ENCODE measurements at regions not wholly inside any gene's neighbourhood (a gene's known extent, or its start where the extent isn't known, plus 50 kb on each side); places are given as distances from the start of the nearest gene placed in this dataset.

GRCh38 chr4:156553659-156554058 lies 417.9 kb downstream of the PDGFC start:
- TF ChIP-seq TAF1 (IDR thresholded peaks at IDR 0.05; ENCODE audit: low read depth) (no peak), ZBTB7A (IDR thresholded peaks at IDR 0.05; ENCODE audit: low read depth) (no peak)

DNA sequence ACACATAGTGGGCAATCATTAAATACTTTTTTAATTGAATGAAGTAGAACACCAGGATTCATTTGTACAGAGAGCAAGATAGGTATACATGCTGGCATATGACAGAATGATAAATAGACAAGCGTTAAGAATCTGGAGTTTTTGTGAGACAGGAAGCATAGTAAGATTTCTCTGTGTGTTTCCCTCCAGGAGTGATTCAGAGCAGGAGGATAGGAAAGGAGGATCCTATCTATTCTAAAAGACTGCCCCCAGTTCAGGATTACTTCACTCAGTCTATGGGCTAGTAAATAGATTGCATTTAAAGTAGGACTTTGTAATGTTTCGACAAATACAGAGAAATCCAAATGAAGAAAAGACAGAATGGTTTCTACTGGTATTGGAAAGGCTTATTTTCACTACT lies 423.7 kb downstream of the PDGFC start:
- TF ChIP-seq MAX (IDR thresholded peaks at IDR 0.05) (no peak), TAF1 (IDR thresholded peaks at IDR 0.05; ENCODE audit: low read depth) (no peak), USF1 (IDR thresholded peaks at IDR 0.05) (no peak), YY1 (IDR thresholded peaks at IDR 0.05; ENCODE audit: low read depth) (no peak), EP300 (IDR thresholded peaks at IDR 0.05; ENCODE audit: borderline replicate concordance) (no peak), EGR1 (IDR thresholded peaks at IDR 0.05) (no peak), TCF12 (IDR thresholded peaks at IDR 0.05; ENCODE audit: low read depth) (no peak), FOXM1 (IDR thresholded peaks at IDR 0.05; ENCODE audit: borderline replicate concordance, low read depth) (no peak), CREB1 (IDR thresholded peaks at IDR 0.05; ENCODE audit: low read depth) (no peak), ZBTB7A (IDR thresholded peaks at IDR 0.05; ENCODE audit: low read depth) (no peak), RAD21 (IDR thresholded peaks at IDR 0.05; ENCODE audit: low read depth) (no peak), NFIC (IDR thresholded peaks at IDR 0.05) (no peak), TEAD4 (IDR thresholded peaks at IDR 0.05) (no peak), CEBPB (IDR thresholded peaks at IDR 0.05) (no peak)
- TF ChIP-seq, protein P1, sequence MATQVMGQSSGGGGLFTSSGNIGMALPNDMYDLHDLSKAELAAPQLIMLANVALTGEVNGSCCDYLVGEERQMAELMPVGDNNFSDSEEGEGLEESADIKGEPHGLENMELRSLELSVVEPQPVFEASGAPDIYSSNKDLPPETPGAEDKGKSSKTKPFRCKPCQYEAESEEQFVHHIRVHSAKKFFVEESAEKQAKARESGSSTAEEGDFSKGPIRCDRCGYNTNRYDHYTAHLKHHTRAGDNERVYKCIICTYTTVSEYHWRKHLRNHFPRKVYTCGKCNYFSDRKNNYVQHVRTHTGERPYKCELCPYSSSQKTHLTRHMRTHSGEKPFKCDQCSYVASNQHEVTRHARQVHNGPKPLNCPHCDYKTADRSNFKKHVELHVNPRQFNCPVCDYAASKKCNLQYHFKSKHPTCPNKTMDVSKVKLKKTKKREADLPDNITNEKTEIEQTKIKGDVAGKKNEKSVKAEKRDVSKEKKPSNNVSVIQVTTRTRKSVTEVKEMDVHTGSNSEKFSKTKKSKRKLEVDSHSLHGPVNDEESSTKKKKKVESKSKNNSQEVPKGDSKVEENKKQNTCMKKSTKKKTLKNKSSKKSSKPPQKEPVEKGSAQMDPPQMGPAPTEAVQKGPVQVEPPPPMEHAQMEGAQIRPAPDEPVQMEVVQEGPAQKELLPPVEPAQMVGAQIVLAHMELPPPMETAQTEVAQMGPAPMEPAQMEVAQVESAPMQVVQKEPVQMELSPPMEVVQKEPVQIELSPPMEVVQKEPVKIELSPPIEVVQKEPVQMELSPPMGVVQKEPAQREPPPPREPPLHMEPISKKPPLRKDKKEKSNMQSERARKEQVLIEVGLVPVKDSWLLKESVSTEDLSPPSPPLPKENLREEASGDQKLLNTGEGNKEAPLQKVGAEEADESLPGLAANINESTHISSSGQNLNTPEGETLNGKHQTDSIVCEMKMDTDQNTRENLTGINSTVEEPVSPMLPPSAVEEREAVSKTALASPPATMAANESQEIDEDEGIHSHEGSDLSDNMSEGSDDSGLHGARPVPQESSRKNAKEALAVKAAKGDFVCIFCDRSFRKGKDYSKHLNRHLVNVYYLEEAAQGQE (IDR thresholded peaks at IDR 0.05; ENCODE audit: low read depth): no peak

GRCh38 chr4:156547439-156547838 lies 424.2 kb downstream of the PDGFC start:
- TF ChIP-seq TAF1 (IDR thresholded peaks at IDR 0.05; ENCODE audit: low read depth) (no peak), EP300 (IDR thresholded peaks at IDR 0.05; ENCODE audit: borderline replicate concordance) (no peak), TEAD4 (IDR thresholded peaks at IDR 0.05) (no peak), YY1 (IDR thresholded peaks at IDR 0.05; ENCODE audit: low read depth) (no peak), RAD21 (IDR thresholded peaks at IDR 0.05; ENCODE audit: low read depth) (no peak), USF1 (IDR thresholded peaks at IDR 0.05) (no peak), EGR1 (IDR thresholded peaks at IDR 0.05) (no peak), CREB1 (IDR thresholded peaks at IDR 0.05; ENCODE audit: low read depth) (no peak), MAX (IDR thresholded peaks at IDR 0.05) (no peak), FOXM1 (IDR thresholded peaks at IDR 0.05; ENCODE audit: borderline replicate concordance, low read depth) (no peak), ZBTB7A (IDR thresholded peaks at IDR 0.05; ENCODE audit: low read depth) (no peak), CEBPB (IDR thresholded peaks at IDR 0.05) (no peak), NFIC (IDR thresholded peaks at IDR 0.05) (no peak), TCF12 (IDR thresholded peaks at IDR 0.05; ENCODE audit: low read depth) (no peak)
- TF ChIP-seq, protein P1 (IDR thresholded peaks at IDR 0.05; ENCODE audit: low read depth): no peak

DNA sequence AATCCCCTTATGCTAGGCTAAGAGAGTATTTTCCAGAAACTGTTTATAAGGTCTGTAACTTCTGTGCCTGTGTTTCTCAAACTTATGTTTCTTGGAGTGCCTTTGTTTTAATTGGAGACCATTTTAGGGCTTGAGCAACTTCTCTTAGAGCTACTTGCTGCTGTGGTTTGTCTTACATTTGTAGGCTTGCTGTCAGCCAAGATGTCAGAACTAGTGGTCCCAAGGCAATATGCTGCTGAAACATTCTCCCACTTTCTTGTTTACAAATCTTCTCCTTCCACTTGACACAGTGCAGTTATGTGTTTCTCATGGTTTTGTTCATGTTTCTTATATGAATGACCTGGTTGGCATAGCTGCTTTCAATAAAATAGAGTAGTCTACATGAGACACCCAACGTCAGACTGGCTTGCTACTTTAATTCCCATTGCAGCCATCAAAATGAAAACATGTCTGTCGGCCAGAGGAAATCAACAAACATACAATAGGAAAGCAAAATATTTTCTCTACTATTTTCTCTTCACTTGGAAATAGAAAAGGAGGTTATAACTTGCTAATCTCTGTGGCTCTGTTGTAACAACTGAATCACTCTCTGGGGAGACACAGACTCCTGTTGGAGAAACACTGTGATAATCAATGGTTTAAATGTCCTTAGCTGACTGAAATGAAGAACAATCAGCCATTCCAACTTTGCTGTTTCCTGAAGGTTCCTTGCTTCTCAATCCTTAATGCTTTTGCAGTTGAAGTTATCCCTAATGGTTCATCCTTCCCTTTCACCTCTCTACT lies 426.4 kb downstream of the PDGFC start:
- no peak for TF ChIP-seq TAF1 (IDR thresholded peaks at IDR 0.05; ENCODE audit: low read depth)
- no peak for TF ChIP-seq FOXM1 (IDR thresholded peaks at IDR 0.05; ENCODE audit: borderline replicate concordance, low read depth)
- no peak for TF ChIP-seq TCF12 (IDR thresholded peaks at IDR 0.05; ENCODE audit: low read depth)
- TF ChIP-seq CREB1 (IDR thresholded peaks at IDR 0.05; ENCODE audit: low read depth): no peak
- TF ChIP-seq TEAD4 (IDR thresholded peaks at IDR 0.05): no peak

- TF ChIP-seq TCF12 (IDR thresholded peaks at IDR 0.05; ENCODE audit: low read depth) (no peak), EP300 (IDR thresholded peaks at IDR 0.05; ENCODE audit: borderline replicate concordance) (no peak), ZBTB7A (IDR thresholded peaks at IDR 0.05; ENCODE audit: low read depth) (no peak), RAD21 (IDR thresholded peaks at IDR 0.05; ENCODE audit: low read depth) (no peak), TEAD4 (IDR thresholded peaks at IDR 0.05) (no peak), TAF1 (IDR thresholded peaks at IDR 0.05; ENCODE audit: low read depth) (no peak), YY1 (IDR thresholded peaks at IDR 0.05; ENCODE audit: low read depth) (no peak), CEBPB (IDR thresholded peaks at IDR 0.05) (no peak), CREB1 (IDR thresholded peaks at IDR 0.05; ENCODE audit: low read depth) (no peak), NFIC (IDR thresholded peaks at IDR 0.05) (no peak), USF1 (IDR thresholded peaks at IDR 0.05) (no peak), FOXM1 (IDR thresholded peaks at IDR 0.05; ENCODE audit: borderline replicate concordance, low read depth) (no peak), EGR1 (IDR thresholded peaks at IDR 0.05) (no peak), MAX (IDR thresholded peaks at IDR 0.05) (no peak)
- TF ChIP-seq, protein P1 (IDR thresholded peaks at IDR 0.05; ENCODE audit: low read depth): no peak
Observed at GRCh38 chr4:156539376-156539775, 432.2 kb downstream of the PDGFC start.

Data from Ishikawa (cell line).